ENCODE measurements at regions not wholly inside any gene's neighbourhood (a gene's known extent, or its start where the extent isn't known, plus 50 kb on each side); places are given as distances from the start of the nearest gene placed in this dataset.
"Not testable (repeated sequence)": the region's sequence is repeated elsewhere in the genome, so short reads cannot be mapped to it uniquely, and the experiment has no call there.

- no peaks in the 10 kb centered on the region for H3K27me3 ChIP-seq (ENCODE audit: low read depth)
- DNase-seq: no peak
- H3K27ac ChIP-seq (replicated peaks): no peak overlapping the region
- peaks cover 26% of the 10 kb centered on the region for H3K4me1 ChIP-seq
- intact Hi-C loops (cut with micrococcal nuclease): no loop called here
- no peak overlapping the region for H3K4me3 ChIP-seq
- no peaks in the 10 kb centered on the region for H3K9me3 ChIP-seq (replicated peaks)
- H3K36me3 ChIP-seq: no peaks in the 10 kb centered on the region
- no peak for TF ChIP-seq CTCF (IDR thresholded peaks at IDR 0.05; ENCODE audit: borderline replicate concordance)
Measured at GRCh38 chr1:173329726-173330125, 122.6 kb upstream of the TNFSF4 start.

- intact Hi-C loops (cut with micrococcal nuclease): no loop called here
Measured at GRCh38 chr1:173330149-173330951, 123.2 kb upstream of the TNFSF4 start.

GRCh38 chr1:173330952-173331548, 123.9 kb upstream of the TNFSF4 start:
- DNase-seq; H3K4me3 ChIP-seq; intact Hi-C loops (cut with micrococcal nuclease); H3K9me3 ChIP-seq (replicated peaks); H3K27me3 ChIP-seq (ENCODE audit: low read depth); H3K36me3 ChIP-seq: not testable (repeated sequence)
- H3K4me1 ChIP-seq: peaks cover 26% of the 10 kb centered on the region
- H3K27ac ChIP-seq (replicated peaks): peak overlapping the region; percentile 54

More at GRCh38 chr1:173330149-173330951, 123.2 kb upstream of the TNFSF4 start:
- H3K27ac ChIP-seq (replicated peaks): peak overlapping the region; percentile 54
- DNase-seq: no peak
- H3K27me3 ChIP-seq (ENCODE audit: low read depth): no peaks in the 10 kb centered on the region
- H3K4me1 ChIP-seq: peaks cover 26% of the 10 kb centered on the region
- H3K9me3 ChIP-seq (replicated peaks): no peaks in the 10 kb centered on the region
- no peak overlapping the region for H3K4me3 ChIP-seq
- TF ChIP-seq CTCF (IDR thresholded peaks at IDR 0.05; ENCODE audit: borderline replicate concordance): no peak
- no peaks in the 10 kb centered on the region for H3K36me3 ChIP-seq

- peak overlapping the region; percentile 54 for H3K27ac ChIP-seq (replicated peaks)
- DNase-seq: peak; percentile 25
Measured at GRCh38 chr1:173332026-173332425, 124.9 kb upstream of the TNFSF4 start.

GRCh38 chr1:173333581-173333980, 126.5 kb upstream of the TNFSF4 start:
- intact Hi-C loops (cut with micrococcal nuclease): no loop called here

More at GRCh38 chr1:173332026-173332425, 124.9 kb upstream of the TNFSF4 start:
- H3K36me3 ChIP-seq: no peaks in the 10 kb centered on the region
- H3K27me3 ChIP-seq (ENCODE audit: low read depth): no peaks in the 10 kb centered on the region
- intact Hi-C loops (cut with micrococcal nuclease): no loop called here
- H3K9me3 ChIP-seq (replicated peaks): no peaks in the 10 kb centered on the region
- TF ChIP-seq CTCF (IDR thresholded peaks at IDR 0.05; ENCODE audit: borderline replicate concordance): no peak
- H3K4me3 ChIP-seq: no peak overlapping the region
- H3K4me1 ChIP-seq: peaks cover 26% of the 10 kb centered on the region

More at GRCh38 chr1:173333581-173333980, 126.5 kb upstream of the TNFSF4 start:
- no peak for TF ChIP-seq CTCF (IDR thresholded peaks at IDR 0.05; ENCODE audit: borderline replicate concordance)
- no peaks in the 10 kb centered on the region for H3K27me3 ChIP-seq (ENCODE audit: low read depth)
- no peaks in the 10 kb centered on the region for H3K36me3 ChIP-seq
- H3K4me1 ChIP-seq: peaks cover 26% of the 10 kb centered on the region
- no peak overlapping the region for H3K27ac ChIP-seq (replicated peaks)
- H3K9me3 ChIP-seq (replicated peaks): no peaks in the 10 kb centered on the region
- no peak overlapping the region for H3K4me3 ChIP-seq
- no peak for DNase-seq

All from left ventricle myocardium inferior (tissue), 1 donor.